Lung microvascular endothelial cell (primary cell): ENCODE measurements at regions not wholly inside any gene's neighbourhood (a gene's known extent, or its start where the extent isn't known, plus 50 kb on each side); places are given as distances from the start of the nearest gene placed in this dataset.
"Not testable (repeated sequence)": the region's sequence is repeated elsewhere in the genome, so short reads cannot be mapped to it uniquely, and the experiment has no call there.

Source experiments
- DNase-seq, 2 donors: peaks; one replicate each; pipeline versions ENCODE4 v3.0.0 to v3.0.0-alpha.2; 2010; ENCODE audit warnings: low read depth in 2 of 2

GRCh38 chr6:27806981-27807440, 105.2 kb downstream of the OR2B2 start:
- peak; percentile 20 to 36 for DNase-seq

- no peak for DNase-seq
These were observed 106.8 kb downstream of the OR2B2 start for GRCh38 chr6:27805347-27805746.

DNA sequence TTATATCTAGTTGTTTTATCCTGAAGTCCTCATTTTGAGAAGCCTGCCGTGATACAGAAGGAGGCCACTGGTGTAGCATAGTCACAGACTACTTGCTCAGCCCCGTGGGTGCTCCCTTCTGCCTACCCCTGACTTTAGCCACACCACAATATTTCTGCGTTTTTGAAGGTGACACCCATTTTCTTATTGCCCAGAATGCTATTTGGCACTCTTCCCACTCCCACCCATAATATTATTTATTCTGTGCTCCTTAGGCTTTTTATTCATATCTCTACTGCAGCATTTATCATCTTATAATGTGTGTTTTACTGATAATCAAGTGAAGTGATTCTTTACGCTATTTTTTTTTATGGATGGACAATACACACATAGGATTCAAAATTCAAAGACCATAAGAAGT, 107.3 kb downstream of the OR2B2 start:
- no peak for DNase-seq

- DNase-seq: no peak
These were observed 111.3 kb downstream of the OR2B2 start for GRCh38 chr6:27800731-27801373.

DNA sequence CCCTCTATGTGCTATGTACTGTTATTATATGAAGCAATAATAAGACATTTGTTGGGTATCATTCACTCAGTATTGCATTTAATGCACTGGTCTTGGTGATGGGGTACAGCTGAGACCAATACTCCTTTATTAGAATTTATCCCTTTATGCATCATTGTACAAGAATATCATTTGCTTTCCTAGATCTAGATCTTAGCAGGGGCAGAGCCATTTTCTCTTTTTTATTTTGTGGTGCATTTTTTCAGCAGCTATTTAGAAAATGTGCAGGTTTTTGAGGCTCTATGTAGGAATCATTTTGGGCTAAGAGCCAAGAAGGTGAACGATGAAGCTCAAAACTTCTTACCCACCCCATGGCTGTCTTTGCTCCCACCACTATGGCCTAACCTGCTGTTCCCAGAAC, 114.2 kb downstream of the OR2B2 start:
- DNase-seq: no peak

DNA sequence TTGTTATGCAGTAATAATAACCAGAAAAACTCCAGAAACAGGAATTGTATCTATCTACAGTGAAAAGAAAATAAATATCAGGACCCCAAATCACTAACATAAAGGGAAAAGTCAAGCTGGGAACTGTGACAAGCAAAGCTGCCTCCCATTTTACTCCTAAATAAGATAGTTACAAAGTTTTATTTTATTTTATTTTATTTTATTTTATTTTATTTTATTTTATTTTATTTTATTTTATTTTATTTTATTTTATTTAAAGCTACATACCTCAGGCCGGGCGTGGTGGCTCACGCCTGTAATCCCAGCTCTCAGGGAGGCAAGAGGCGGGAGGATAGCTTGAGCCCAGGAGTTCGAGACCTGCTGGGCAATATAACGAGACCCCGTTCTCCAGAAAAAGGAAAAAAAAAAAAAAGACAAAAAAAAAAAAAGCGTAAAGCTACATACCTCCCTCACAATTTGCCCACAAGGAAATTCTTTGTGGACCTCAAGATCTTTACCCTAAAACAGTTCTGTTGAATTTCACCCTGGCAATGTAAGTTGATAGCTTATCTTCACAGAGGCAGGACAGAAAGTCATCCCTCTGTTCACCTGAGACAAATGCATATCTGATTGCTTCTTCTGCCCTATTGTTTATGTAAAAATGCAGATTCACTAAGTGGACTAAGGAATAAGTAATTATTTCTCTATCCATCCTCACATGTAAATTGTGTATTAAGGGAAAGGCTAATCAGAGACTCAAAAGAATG, 115.3 kb downstream of the OR2B2 start:
- not testable (repeated sequence) for DNase-seq

DNA sequence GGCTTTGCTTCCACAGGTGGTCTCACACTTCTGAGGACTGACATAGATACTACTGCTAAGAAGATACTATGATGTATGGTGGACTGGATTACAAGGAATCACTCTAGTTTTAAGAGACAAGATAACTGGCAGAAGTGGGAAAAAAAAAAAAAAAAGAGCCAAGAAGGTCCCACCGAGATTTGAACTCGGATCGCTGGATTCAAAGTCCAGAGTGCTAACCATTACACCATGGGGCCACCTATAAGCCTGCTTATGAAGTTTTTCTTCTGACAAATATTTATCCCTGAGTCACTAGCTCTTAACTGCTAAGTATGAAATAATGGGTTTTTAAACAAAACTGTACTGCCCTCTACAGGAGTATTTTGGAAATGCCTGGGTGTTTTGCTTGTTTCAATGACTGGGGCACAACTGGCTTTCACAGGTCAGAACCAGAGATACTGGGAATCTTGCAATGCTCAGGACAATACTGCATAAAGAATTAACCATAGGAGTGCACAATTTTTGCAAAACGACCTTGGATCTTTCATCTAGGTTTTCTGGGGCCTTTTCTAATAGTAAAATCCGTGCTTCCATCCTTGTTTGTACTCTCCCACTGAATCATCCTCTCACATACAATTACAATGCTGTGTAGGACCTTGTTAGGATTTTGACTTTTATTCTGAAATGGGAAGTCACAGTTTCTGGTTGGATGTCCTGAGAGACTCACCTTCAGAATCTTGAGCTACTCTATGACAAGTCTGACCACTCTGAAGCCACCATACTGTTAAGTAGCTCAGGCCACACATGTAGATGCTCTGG, 116.3 kb downstream of the OR2B2 start:
- peak; percentile 89 for DNase-seq

DNA sequence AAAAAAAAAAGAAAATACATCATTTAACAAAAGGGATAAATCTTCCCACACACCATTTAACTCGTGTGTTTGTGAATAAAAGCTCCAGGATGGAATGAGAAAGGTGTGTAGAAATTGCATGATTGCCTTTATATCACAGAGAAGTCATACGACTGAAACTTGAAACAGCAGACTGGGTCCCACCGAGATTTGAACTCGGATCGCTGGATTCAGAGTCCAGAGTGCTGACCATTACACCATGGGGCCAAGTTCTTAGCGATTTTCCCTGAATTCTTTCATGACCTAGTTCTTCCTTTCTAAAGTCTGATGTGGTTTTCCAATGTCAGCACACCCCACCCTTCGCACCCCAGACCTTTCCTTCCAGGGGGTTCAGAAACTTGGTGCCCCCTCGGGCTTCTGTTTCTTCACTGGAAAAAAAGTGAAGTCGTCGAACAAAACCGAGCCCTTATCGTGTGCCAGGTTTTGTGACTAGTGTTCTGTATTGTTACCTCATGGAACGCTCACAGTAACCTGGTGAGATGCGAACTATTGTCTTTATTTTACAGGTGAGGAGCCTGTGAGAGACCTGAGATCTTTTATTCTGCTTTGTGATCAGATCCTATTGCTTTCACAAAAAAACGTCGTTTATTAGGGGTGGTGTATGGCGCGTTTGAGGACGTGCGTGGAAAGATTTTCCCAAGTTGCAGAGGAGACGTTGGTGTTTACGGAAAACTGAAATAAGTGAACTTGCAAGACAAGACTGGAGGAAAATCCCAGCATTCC, 120.8 kb downstream of the OR2B2 start:
- peak; percentile 72 to 84 for DNase-seq

DNA sequence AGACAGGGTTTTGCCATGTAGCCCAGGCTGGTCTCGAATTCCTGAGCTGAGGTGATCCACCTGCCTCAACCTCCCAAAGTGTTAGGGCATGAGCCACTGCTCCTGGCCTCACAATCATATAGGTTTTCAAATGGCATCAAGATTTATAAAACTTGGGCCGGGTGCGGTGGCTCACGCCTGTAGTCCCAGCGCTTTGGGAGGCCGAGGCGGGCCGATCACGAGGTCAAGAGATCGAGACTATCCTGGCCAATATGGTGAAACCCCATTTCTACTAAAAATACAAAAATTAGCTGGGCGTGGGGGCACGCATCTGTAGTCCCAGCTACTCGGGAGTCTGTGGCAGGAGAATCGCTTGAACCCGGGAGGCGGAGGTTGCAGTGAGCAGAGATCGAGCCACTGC, 123.8 kb downstream of the OR2B2 start:
- DNase-seq: not testable (repeated sequence)

GRCh38 chr6:27786048-27786447, 126.1 kb downstream of the OR2B2 start:
- no peak for DNase-seq

- DNase-seq: no peak
These were observed 126.9 kb downstream of the OR2B2 start for GRCh38 chr6:27785294-27785693.

- DNase-seq: no peak
These were observed 129.4 kb downstream of the OR2B2 start for GRCh38 chr6:27782748-27783147.

DNA sequence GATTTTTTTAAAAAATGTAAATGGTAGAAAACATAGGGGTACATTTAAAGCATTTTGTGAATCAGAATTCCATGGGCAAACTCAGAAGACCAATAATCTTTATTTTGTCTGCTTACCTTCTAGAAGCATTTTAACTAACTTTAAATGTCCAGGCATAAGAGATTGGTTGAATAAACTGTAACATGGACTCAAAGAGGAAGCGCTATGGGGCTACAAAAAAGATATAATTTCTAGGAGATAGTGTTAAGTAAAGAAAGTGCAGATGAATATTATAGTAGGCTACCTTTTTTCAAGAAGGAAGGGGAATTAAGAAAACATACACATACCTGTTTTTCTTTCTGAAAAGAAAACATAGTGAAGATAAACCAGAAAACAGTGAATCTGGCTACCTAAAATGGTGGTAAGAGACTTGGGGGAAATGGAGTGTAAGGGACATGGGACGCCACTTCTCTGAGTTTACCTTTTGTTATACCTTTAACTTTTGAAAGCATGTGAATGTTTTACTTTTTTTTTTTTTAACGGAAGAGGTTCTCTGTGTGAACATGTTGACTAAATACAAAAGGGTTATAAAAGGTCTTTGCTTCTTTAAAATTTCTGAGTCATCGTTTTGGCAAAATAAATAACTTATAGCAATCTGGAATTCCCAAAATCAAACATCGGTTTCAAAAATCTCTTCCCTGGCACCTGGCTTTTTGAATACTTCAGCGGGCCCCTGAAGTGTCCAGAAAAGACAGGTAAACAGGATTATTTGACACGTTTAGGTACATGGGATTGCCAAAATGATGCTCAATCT, 133.4 kb downstream of the OR2B2 start:
- DNase-seq: no peak

DNA sequence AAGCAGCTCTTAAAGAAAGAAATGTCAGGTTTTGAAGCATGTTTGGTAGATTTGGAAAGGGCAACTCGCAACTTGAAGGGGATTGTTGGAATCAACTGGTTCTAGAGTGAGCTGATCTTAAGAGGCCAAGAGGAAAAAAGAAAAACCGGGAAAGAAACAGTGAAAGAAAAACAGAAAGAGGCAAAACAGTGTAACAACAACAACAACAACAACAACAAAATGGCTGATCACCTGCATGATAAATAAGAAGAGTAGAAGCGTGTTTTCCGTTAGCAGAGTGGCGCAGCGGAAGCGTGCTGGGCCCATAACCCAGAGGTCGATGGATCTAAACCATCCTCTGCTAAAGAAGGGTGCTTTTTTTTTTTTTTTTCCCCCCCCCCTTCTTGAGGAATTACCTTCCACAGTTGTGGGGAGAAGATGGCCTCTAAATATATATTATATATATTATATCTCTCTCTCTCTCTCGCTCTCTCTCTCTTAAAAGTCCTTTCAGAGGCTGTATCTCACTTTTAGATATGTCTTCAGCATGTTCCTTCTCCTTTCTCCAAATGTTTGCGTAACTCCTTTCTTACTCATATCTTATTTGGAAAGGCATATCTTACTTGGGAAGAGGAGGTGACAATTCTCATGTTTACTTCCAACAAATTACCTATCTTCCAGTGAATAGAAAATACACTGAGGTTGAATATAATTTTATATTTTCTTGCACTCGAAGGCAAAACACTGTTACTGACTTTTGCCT, 134.4 kb downstream of the OR2B2 start:
- DNase-seq: no peak

DNA sequence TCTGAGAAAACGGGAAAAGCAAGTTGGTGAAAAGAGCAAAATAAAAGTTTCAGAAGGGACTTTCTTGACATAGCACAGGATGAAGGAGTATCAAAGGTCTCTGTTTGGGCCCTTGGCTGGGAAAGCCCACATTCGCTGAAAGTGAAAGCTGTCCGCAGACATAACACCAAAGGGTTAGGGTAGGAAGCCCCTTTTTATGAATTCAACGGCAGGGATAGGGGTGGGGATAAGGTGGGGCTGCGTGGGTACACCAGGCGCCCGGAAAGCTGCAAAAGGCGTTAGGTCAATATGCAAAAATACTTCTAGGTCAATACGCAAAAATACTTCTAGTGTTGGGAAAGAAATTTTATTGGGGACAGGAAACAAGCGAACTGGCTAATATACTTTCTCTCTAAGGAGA, 135.1 kb downstream of the OR2B2 start:
- DNase-seq: no peak

- DNase-seq: no peak
These were observed 135.7 kb downstream of the OR2B2 start for GRCh38 chr6:27776504-27776903.

DNA sequence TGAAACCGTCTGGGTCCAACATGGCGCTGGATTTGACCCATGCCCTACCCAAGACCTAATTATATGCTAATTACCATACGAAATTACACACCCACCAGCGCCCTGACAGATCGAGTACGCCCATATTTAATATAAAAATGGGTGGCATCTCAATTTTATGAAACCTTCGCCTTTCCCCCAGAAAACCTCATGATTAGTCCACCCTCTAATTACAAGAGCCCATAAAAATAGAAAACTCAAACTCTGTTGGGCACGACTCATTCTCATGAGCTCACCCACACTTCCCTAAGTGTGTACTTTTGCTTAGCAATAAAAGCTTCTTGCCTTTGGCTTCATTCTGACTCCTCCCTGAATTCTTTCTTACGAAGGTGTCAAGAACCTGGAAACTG, 136.4 kb downstream of the OR2B2 start:
- no peak for DNase-seq

DNA sequence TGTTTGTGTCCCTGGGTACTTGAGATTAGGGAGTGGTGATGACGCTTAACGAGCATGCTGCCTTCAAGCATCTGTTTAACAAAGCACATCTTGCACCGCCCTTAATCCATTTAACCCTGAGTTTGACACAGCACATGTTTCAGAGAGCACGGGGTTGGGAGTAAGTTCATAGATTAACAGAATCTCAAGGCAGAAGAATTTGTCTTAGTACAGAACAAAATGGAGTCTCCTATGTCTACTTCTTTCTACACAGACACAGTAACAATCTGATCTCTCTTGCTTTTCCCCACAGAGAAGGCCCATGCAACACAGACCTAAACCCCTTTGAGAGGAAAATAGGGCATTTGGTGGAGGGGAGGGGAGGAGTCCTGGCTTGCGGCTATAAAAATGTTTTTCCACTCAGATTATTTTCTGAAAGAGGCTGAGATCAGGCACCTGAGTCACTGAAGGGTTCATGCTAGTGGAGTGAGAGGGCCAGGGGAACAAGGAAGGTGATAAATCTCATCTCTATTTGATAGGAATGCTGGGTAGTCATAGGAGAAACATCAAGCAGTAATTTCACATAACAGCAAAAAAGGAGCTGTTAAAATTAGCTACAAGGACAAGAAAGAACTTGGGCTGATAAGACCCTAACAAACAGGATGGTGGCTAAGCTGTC, 136.9 kb downstream of the OR2B2 start:
- DNase-seq: not testable (repeated sequence)

GRCh38 chr6:27774264-27774600, 138.0 kb downstream of the OR2B2 start:
- DNase-seq: not testable (repeated sequence)
